Stimulated activated CD8-positive, alpha-beta memory T cell treated with anti-CD3 and anti-CD28 coated beads, Interleukin-7, amount 100 ng/mL, for 1 hour (primary cell): ENCODE measurements at regions not wholly inside any gene's neighbourhood (a gene's known extent, or its start where the extent isn't known, plus 50 kb on each side); places are given as distances from the start of the nearest gene placed in this dataset.
"Not testable (repeated sequence)": the region's sequence is repeated elsewhere in the genome, so short reads cannot be mapped to it uniquely, and the experiment has no call there.

Experiments used
- DNase-seq, 2 donors: peaks; one replicate each; pipeline ENCODE4 v3.0.0-alpha.2; 2020; ENCODE audit warnings: low read depth in 2 of 2

DNA sequence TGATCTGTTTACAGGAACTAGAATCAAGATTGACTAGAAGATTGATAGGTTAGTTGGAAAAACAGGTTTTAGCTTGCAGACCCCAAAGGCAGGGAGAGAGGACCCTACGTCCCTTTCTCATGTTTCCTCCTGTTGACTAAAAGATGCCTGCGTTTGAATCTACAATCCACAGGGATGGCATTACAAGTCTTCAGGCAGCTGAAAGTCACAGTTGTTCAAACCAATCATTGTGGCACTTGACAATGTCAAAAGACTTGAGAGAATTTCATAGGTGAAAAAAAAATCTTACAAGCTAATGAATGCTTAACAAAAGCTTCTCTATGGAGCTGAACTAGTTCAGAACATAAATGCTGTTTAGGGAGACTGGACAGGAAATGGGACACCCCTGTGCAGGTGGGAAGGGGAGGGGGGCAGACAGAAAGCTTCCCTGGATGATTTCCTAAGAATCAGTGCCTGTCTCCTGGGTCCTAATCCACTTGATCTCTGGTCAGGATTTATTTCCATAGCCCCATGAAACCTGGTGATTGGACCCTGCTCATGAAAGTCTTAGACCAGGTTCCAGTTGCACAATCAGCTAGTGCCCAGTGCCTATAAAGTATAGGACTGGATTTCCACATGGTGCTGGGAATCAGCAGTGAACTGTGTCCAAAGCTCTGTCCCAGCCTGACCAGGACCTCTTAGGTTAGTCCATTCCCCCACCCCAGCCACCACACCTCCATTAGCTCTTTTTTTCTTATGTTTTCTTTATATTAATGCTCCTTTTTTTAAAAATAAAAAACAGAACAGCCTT is 91.6 kb upstream of the BCAR3 start:
- DNase-seq = no peak

DNA sequence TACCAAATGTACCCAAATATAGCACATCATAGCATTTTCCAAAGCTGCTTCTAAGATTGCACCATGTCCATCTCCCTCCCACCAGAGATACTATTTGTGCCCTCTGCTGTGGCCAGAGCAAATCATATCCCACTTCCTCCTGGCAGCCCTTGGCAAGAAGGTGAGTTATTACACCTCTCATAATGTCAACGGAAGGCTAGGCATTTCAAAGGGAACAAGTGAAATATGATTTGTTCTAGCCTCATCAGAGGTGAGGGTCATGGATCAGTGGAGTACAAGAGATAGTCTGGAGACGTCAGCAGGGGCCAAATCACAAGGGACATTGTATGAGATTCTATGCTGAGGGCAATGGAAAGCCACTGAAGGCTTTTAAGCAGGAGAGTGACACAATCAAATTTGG is 90.2 kb upstream of the BCAR3 start:
- DNase-seq = no peak

GRCh38 chr1:93770640-93771039 is 89.0 kb upstream of the BCAR3 start:
- no peak for DNase-seq

DNA sequence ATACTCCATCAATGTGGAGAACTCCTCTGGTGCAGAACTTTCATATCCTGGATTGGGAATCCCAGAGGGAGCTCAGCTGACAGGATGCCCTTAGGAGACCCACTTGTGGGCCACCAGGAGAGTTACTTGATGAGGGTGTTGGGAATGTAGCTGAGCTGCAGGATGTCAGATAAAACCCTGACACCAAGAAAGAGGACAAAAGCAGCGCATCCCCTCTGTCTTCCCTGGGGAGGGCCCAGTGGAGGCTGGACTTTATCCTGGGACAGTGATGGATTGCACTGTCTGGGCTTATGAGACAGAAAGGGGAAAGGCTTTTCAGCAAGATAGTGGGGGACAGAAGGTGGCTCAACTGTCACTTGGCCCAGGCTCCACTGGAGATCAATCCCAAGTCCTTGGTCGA is 88.1 kb upstream of the BCAR3 start:
- no peak for DNase-seq

DNA sequence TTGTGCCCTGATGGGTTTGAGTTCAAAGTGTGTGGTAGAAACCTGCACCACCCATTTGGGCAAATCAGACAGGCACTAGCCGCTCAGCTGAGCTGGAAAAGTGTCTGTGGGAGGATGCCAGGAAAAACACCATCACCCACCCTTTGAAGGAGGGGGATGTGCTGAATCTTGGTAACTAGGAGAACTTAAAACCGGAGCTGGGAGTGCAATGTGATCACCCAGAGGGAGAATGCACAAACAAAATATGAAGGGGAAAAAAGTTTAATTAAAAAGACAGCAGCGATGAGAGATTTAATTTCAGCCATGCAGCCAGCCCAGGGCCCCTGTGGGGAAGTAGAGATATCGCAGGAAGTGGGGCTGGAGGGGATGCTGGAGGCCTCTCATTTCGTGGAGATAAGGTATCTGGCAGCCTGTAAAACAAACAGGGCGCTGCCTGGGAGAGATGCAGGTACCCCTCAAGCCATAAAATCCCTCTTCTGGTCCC is 86.8 kb upstream of the BCAR3 start:
- DNase-seq = no peak

GRCh38 chr1:93766451-93766850 is 84.8 kb upstream of the BCAR3 start:
- no peak for DNase-seq

- no peak for DNase-seq
Measured at GRCh38 chr1:93765099-93765498, 83.5 kb upstream of the BCAR3 start.

GRCh38 chr1:93764366-93764750 is 82.7 kb upstream of the BCAR3 start:
- no peak for DNase-seq

- no peak for DNase-seq
Measured at GRCh38 chr1:93763704-93764365, 82.2 kb upstream of the BCAR3 start.

DNA sequence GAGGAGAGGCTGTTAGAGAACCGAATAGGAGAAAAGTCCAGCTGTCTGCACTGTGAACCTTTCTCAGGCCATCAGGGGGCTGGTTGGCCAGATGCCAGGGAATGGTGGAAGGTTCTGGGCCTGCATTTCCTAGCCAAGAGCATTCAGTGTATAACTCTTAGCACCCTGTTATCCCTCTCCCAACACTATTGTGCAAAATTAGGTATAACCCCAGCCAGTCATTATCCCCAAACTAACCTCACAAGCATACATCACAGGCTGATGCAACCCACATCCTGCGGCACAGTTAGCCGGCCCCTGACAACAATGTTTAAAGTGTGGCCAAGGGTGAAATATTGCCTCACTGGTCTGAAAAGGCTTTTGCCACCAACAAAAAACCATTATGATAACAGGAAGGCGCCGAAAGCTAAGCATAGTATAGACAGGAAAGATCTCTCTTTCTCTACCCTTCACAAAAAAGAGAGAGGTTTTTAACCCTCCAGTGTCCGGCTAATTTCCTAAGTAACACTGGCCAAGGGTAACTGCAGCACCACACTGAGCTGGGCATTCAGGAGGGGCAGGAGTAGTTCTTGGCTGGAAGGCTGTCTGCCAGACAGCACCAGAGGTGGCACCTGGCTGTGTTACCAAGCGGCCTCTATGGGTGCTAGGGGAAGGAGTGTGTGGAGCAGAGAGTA is 77.3 kb upstream of the BCAR3 start:
- DNase-seq = no peak

- no peak for DNase-seq
Measured at GRCh38 chr1:93757256-93758036, 75.8 kb upstream of the BCAR3 start.

DNA sequence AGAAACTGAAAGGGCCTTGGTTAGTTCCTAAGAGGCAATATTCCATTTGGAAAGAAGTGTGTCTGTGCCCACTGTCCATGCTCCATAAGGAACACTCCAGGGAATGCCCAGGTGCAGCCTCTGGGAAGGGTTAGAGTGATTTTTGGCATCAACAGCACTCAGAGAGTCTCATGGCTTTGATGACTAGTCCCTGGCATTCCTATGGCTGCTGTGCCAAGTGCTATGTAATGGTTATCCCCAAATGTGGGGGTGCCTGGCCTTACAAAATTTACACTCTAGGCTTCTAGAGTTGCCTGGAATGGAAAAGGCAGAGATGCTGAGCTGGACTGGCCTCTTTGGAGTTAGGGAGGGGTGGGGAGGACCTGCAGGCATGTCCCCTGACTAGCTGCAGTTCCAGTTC is 75.0 kb upstream of the BCAR3 start:
- DNase-seq = no peak

DNA sequence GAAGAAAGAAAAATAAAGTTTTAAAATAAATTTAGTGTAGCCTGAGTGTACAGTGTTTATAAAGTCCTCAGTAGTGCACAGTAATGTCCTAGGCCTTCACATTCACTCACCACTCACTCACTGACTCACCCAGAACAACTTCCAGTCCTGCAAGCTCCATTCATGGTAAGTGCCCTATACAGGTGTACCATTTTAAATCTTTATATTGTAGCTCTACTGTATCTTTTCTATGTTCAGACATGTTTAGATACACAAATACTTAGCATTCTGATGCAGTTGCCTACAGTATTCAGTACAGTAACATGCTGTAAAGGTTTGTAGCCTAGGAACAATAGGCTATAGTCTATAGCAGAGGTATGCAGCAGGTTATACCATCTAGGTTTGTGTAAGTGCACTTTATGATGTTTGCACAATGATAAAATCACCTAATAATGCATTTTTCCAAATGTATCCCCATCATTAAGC is 73.6 kb upstream of the BCAR3 start:
- not testable (repeated sequence) for DNase-seq

GRCh38 chr1:93753791-93754763 is 72.4 kb upstream of the BCAR3 start:
- no peak for DNase-seq

DNA sequence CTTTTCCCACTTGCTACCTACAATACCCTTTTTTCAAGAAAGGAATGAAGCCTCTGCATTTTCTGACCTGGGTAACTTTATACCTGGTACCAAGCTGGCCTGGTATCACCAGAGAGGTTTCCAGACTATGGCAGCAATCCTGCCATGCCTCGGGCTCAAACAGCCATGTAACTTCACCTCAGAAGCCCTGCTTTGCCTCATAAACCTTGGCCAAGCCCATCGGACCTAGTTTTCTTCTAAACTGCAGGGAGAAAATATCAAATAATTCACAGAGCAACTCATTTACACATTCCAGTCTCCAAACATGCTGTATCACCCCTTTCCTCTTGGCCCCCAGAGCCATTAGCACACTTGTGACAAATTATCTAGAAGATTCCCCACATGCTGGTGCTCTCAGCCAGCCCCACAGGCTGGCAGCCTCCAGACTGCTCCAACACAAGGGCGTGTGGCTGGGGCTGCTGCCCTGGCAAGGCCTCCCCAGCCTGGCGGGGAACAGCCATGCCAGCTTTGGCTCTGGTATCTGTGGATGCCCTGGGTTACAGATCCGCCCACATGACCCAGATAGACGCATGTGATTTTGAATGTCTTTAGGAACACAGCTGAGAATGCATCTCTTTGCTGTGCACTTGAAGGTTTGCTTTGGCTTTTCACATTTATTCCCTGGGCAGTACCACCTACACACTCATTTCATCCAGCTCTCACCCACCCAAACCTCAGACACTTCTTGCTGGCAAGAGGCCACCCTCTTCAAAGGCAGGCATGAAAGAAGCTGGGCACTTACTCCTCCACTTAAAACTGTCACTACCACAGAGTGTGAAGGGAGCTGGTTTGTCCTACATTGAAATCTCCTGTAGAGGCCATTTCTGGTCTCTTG is 70.0 kb upstream of the BCAR3 start:
- DNase-seq = no peak

DNA sequence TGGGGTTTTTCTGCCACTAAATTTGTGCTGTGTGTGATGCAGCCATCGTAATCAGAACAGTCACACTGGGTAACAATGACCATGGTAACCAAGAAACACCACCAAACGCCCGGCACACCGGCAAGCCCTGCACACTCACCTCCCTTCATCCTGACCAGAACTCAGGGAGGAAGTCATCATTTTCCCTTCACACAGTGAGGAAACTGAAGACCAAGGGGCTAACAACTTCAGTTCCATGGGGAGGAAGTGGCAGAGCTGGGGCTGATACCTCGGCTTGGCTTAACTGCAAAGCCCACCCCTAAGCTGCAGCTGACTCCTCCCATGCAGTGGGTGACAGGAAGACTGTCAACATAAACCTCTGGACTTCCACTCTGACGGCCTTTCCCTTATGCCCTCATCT is 69.3 kb upstream of the BCAR3 start:
- DNase-seq = no peak

- no peak for DNase-seq
Measured at GRCh38 chr1:93749894-93750301, 68.3 kb upstream of the BCAR3 start.

DNA sequence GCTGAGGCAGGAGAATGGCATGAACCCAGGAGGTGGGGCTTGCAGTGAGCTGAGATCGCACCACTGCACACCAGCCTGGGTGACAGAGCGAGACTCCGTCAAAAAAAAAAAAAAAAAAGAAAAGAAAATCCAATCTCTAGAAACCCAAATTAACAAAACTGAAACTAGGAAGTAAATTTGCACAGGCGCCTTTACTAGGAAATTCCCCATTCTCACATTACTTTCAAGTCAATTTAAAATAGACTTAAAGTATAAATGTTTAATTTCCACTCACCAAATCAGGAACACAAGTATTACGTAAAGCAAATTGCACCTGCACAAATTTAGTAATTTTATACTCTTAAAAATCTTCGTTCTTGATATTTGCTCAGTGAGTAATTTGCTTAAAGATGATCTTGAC is 67.8 kb upstream of the BCAR3 start:
- no peak for DNase-seq

GRCh38 chr1:93746021-93746812 is 64.6 kb upstream of the BCAR3 start:
- no peak for DNase-seq
